GM21367 (cell line): ENCODE measurements at regions not wholly inside any gene's neighbourhood (a gene's known extent, or its start where the extent isn't known, plus 50 kb on each side); places are given as distances from the start of the nearest gene placed in this dataset.
"Not testable (repeated sequence)": the region's sequence is repeated elsewhere in the genome, so short reads cannot be mapped to it uniquely, and the experiment has no call there.

Source experiments
- ATAC-seq: cut with Tn5 transposase; IDR thresholded peaks from one replicate; pipeline ENCODE4 v1.9.1; 2021; ENCODE audit not compliant: unreplicated experiment

DNA sequence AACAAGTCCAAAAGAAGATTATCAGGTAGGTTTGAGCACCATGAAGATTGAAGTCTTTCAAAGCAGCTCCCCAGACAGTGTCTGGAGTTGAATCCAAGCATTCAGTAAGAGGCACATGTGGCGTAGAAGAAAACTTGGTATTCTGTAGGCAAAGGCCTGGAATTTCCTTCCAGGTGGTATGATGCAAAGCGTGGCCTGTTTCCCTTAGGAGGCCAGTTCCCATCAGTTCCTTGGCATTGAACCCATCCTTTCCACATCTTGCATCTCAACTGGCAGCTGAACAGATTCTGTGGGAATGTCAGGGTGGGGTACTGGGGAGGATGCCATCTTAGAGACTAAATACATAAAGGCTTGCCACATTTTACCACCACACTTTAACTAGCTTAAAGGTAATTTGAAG, 516.0 kb downstream of the BTBD3 start:
- no peak for ATAC-seq

DNA sequence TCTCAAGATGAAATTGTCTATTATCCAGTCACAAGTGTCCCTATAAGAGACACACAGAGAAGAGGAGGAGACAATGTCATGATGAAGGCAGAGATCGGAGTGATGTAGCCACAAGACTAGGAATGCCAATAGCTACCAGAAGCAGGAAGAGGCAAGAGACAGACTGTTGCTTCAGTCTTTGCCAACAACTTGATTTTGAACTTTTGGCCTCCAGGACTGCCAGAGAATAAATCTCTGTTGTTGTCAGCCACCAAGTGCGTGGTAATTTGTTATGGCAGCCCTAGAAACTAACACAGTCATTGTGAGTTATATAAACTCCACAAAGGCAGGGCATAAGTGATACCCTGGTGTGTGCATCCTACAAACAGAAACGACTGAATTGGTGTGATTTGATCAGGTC, 517.0 kb downstream of the BTBD3 start:
- ATAC-seq: no peak

GRCh38 chr20:12435268-12435667, 517.6 kb downstream of the BTBD3 start:
- no peak for ATAC-seq

DNA sequence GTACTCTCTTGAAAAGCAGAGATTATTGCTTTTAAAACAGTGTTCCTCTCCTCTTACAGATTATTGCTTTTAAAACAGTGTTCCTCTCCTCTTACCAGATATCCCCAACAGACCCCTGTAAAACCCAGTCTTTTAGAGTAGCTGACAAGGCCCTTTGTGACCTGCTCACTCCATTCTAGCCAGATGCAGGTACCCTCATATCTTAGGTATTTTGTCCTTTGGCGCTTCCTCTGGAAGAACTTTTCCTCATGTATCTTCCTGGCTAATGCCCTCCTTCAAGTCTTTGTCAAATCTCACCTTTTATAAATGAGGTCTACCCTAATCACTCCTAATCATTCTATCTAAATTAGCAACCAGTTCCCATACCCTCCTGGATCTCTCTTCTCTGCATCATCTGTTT, 536.0 kb downstream of the BTBD3 start:
- no peak for ATAC-seq

GRCh38 chr20:12455148-12455547, 537.5 kb downstream of the BTBD3 start:
- no peak for ATAC-seq

- no peak for ATAC-seq
Measured at GRCh38 chr20:12458241-12458640, 540.5 kb downstream of the BTBD3 start.

GRCh38 chr20:12464036-12464435, 544.7 kb upstream of the SPTLC3 start:
- ATAC-seq: no peak

GRCh38 chr20:12466915-12467314, 541.9 kb upstream of the SPTLC3 start:
- no peak for ATAC-seq

- ATAC-seq: no peak
Measured at GRCh38 chr20:12467758-12468157, 541.0 kb upstream of the SPTLC3 start.

DNA sequence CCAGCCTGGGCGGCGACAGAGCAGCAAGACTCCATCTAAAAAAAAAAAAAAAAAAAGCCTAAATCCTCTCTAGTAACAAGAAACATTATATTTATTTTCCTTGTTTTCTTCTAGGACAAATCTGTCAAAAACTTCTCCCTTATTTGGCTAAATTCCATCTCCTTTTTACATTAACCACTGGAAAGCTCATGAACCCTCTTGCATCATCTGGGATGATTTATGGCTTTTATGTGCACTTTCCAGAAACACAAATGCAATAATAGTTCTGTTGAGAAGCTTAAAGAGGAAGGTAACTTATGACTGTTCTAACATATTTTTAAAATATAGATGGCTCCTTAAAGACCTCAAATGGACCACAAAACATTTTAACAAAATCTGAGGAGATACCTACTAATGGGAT, 526.1 kb upstream of the SPTLC3 start:
- ATAC-seq: no peak

- no peak for ATAC-seq
Measured at GRCh38 chr20:12502443-12502842, 506.3 kb upstream of the SPTLC3 start.

DNA sequence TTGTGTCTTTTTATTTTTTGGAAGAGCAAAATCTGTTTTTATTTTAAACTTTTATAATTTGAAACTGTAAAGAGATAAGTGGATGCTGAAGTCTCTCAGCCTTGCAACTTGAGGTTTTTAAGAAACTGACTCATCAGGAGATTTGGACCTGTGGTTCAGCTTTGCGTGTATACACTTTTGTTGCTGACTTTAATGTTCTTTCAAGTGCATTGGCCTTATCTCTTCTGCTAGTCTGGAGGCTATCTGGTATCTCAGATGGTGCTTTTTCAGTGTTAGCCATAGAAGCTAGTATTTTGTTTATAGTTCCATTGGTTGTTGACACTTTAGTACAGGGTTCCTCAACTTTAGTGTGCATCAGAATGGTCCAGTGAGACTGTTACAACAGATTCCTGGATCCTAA, 504.0 kb upstream of the SPTLC3 start:
- no peak for ATAC-seq

GRCh38 chr20:12511499-12511898, 497.3 kb upstream of the SPTLC3 start:
- ATAC-seq: no peak

DNA sequence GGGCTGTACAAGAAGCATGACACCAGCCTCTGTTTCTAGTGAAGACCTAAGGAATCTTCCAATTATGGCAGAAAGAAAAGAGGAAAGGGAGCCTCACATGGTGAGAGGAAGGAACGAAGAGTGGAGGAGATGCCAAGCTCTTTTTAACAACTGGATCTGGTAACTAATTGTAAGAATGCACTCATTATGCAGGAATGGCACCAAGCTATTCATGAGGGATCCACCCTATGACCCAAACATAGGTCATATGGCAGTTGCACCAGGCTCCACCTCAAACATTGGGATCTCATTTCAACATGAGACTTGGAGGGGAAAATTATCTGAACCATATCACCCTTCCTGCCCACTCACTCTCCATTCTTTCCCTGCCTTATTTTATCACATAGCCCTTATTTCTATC, 496.0 kb upstream of the SPTLC3 start:
- no peak for ATAC-seq

DNA sequence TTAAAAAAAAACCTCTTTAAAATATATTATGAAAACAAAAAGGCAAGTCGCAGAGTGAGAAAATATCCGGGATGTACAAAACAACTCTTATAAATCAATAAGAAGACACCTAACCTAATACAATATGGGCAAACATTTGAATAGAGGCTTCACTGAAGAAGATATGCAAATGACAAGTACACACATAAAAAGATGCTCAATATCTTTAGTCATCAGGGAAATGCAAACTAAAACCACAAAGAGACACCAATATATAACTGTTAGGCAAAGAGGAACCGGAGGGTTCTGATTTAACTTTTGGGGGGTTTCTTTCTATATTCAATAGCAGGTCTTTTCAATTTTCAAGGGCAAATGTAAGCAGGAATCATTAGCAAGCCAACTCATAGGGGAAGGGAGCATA, 480.7 kb upstream of the SPTLC3 start:
- ATAC-seq: no peak

- ATAC-seq: no peak
Measured at GRCh38 chr20:12528591-12529041, 480.2 kb upstream of the SPTLC3 start.

DNA sequence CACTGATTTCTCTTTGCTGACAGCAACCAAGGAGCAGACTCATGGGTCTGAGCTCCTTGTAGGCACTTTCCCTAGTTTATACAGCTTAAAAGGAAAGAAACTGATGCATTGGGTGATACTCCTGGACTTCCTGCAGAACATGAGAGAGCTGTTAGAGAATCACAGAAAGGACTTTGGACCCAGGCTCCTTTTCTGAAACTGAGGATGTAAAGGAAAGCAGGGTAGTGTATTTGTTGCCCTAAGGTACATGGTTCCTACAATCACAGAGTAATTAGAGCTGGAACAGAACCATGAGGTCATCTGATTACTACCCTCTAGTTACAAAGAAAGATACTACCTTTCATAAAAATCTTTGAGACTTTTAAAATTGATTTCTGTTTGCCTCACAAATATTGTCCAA, 477.1 kb upstream of the SPTLC3 start:
- ATAC-seq: no peak

DNA sequence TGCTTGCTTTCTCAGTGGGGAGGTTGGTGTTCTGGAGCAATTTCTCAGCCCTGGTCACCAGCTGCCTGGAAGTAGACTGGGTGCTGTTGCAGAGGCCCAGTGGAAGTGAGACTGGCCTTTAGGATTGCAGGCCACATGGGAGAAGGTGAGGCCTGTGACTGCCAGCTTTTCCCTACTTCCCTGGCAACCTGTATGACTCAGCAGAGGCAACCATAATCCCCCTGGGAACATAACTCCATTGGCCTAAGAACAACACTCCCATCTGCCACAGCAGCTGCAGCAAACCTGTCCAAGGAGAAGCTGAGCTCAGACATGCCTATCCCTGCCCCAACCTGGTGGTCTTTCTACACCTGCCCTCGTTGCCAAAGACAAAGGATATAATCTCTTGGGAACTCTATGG, 473.5 kb upstream of the SPTLC3 start:
- no peak for ATAC-seq

DNA sequence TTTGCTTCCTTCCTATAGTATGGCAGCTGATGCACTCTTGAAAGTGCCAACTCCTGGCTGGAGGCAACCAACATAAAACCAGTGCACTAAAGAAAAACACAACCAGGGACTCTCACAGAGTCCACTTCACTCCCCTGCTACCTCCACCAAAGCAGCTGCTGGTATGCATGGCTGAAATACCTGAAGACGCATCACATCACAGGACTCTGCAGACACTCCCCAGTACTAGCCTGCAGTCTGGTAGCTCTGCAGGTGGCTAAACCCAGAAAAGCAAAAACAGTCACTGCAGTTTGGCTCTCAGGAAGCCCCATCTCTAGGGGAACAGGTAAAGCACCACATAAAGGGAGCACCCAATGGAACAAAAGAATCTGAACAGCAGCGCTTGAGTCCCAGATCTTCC, 473.0 kb upstream of the SPTLC3 start:
- no peak for ATAC-seq

GRCh38 chr20:12554426-12554825, 454.3 kb upstream of the SPTLC3 start:
- no peak for ATAC-seq

GRCh38 chr20:12555369-12555768, 453.4 kb upstream of the SPTLC3 start:
- ATAC-seq: no peak

DNA sequence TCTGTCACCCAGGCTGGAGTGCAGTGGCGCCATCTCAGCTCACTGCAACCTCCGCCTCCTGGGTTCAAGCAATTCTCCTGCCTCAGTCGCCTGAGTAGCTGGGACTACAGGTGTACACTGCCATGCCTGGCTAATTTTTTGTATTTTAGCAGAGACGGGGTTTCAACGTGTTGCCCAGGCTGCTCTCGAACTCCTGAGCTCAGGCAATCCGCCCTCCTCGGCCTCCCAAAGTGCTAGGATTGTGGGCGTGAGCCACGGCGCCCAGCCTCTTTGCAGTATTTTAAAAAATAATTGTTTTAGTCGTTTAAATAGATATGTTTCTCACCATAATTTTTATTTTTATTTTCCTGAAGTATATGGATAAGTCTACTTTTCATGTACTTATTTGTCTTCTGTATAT, 452.9 kb upstream of the SPTLC3 start:
- ATAC-seq: not testable (repeated sequence)

GRCh38 chr20:12557224-12557623, 451.5 kb upstream of the SPTLC3 start:
- ATAC-seq: no peak

DNA sequence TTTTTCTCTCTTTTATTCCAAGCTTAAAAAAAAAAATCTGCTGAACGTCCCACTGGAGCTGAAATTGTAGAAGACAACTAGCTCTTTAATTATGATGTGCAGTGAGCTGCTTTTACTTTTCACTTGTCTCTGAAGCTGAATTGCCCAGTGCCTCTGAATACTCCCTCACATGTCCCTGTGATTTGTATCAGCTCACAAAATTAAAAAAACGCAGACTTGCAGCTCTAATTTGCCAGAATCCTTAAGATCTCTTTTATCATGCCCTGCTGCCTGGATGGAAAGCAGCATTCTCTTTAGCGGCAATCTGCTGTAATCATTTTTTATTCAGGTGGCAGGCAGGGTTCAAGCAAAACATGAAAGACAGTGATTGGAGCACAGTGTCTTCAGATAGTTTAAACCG, 443.8 kb upstream of the SPTLC3 start:
- no peak for ATAC-seq
